WERI-Rb-1 (cell line): ENCODE measurements at regions not wholly inside any gene's neighbourhood (a gene's known extent, or its start where the extent isn't known, plus 50 kb on each side); places are given as distances from the start of the nearest gene placed in this dataset.

Experiments used
- DNase-seq: peaks from one replicate; pipeline ENCODE4 v3.0.0-alpha.2; 2020
- H3K27ac ChIP-seq: fragments of 250-450 bp; sonication (Bioruptor Pico); 2 replicates; pipeline ENCODE4 v1.5.1; 2020; ENCODE audit warnings: mild to moderate bottlenecking, moderate library complexity
- H3K27me3 ChIP-seq: fragments of 250-450 bp; sonication (Bioruptor Pico); 2 replicates; pipeline ENCODE4 v1.5.1; 2021; ENCODE audit warnings: mild to moderate bottlenecking, low read depth, moderate library complexity; ENCODE audit not compliant: insufficient read depth, severe bottlenecking
- H3K36me3 ChIP-seq: fragments of 250-450 bp; sonication (Bioruptor Pico); 2 replicates; pipeline ENCODE4 v1.5.1; 2020; ENCODE audit warnings: mild to moderate bottlenecking, moderate library complexity
- H3K4me3 ChIP-seq: 2 replicates; pipeline ENCODE4 v1.5.1; 2011; ENCODE audit warnings: low read depth, mild to moderate bottlenecking, control low read depth, low read length
- H3K9me3 ChIP-seq: fragments of 250-450 bp; sonication (Bioruptor Pico); 2 replicates; pipeline ENCODE4 v1.5.1; 2021; ENCODE audit warnings: mild to moderate bottlenecking, moderate library complexity; ENCODE audit not compliant: severe bottlenecking
- CTCF ChIP-seq: IDR thresholded peaks from 2 replicates; pipeline ENCODE4 v1.5.1; 2011; ENCODE audit warnings: low read depth, mild to moderate bottlenecking, control low read depth, inconsistent platforms, low read length

DNA sequence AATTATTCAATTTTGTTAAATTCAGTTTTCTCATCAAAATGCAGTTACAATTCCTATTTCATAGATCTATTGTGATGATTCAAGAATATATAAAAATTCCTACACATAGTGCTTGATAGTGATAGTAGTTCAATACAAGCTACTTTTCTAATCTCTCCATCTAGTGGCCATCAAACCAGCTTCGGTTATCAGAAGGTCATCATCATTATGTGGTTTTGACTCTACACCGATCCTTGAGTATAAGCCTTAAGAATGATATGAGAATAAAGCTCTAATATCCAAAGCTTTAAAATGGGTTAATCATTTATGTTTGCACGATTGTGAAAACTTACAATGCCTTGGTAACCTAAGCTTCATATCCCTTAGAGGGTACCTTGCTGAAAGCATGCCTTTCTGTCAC lies 167.5 kb upstream of the PREP start:
- H3K36me3 ChIP-seq, result no peaks in the 10 kb centered on the region
- no peak overlapping the region for H3K27ac ChIP-seq
- no peaks in the 10 kb centered on the region for H3K27me3 ChIP-seq
- no peaks in the 10 kb centered on the region for H3K9me3 ChIP-seq
- DNase-seq, result no peak
- TF ChIP-seq CTCF, result no peak
- H3K4me3 ChIP-seq, result no peak overlapping the region

DNA sequence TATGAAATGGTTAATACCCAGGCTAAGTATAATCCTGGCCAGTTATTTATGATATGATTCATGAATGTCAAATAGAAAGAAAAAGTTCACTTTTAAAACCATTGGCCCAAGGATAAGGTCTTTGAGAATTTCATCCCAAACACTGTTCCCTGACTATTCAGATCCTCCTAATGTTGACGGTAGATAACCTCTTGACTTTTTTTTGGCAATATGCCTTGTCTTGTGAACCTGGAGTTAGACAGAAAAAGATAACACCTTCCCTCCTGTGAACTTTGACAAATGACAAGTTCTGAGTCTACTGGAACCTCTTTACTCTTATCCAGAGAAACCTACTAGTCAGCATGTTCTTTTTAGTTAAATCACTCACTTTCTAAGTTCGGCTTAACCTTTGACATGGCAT lies 166.8 kb upstream of the PREP start:
- H3K27ac ChIP-seq, result no peak overlapping the region
- no peaks in the 10 kb centered on the region for H3K36me3 ChIP-seq
- DNase-seq, result no peak
- TF ChIP-seq CTCF, result no peak
- H3K4me3 ChIP-seq, result no peak overlapping the region
- no peaks in the 10 kb centered on the region for H3K9me3 ChIP-seq
- no peaks in the 10 kb centered on the region for H3K27me3 ChIP-seq

- DNase-seq, result no peak
- no peak for TF ChIP-seq CTCF
- Histone ChIP-seq H3K27ac (no peak overlapping the region), H3K9me3 (no peaks in the 10 kb centered on the region), H3K27me3 (no peaks in the 10 kb centered on the region), H3K36me3 (no peaks in the 10 kb centered on the region), H3K4me3 (no peak overlapping the region)
Observed at GRCh38 chr6:105568751-105569150, 165.9 kb upstream of the PREP start.

- Histone ChIP-seq H3K36me3 (no peaks in the 10 kb centered on the region), H3K9me3 (no peaks in the 10 kb centered on the region), H3K4me3 (no peak overlapping the region), H3K27ac (no peak overlapping the region), H3K27me3 (no peaks in the 10 kb centered on the region)
- TF ChIP-seq CTCF, result no peak
- DNase-seq, result no peak
Observed at GRCh38 chr6:105568142-105568541, 165.3 kb upstream of the PREP start.

GRCh38 chr6:105567140-105567539 lies 164.3 kb upstream of the PREP start:
- Histone ChIP-seq H3K36me3 (no peaks in the 10 kb centered on the region), H3K9me3 (peaks cover 4% of the 10 kb centered on the region), H3K4me3 (no peak overlapping the region), H3K27ac (no peak overlapping the region), H3K27me3 (no peaks in the 10 kb centered on the region)
- no peak for TF ChIP-seq CTCF
- no peak for DNase-seq

DNA sequence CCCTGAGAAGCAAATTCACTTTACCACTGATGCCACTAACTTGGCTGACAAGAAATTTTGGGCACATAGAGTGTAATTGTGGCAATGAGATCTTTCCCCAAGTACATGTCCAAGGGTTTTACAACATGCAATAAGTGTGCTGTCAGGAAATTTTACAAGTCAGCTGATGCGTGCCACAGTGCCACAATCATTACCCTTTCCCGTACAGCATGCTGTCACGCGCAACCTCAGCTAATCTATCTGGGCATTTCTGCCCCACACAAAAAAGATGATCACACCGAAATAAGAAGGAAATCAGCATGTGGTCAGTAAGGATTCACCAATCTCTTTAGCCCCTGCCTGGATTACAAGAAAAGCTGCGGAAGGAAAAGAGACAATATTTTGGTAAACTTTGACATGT lies 163.6 kb upstream of the PREP start:
- no peak for TF ChIP-seq CTCF
- H3K27me3 ChIP-seq, result no peaks in the 10 kb centered on the region

More for the DNA sequence above, 163.6 kb upstream of the PREP start:
- Histone ChIP-seq H3K4me3 (no peak overlapping the region), H3K9me3 (peaks cover 4% of the 10 kb centered on the region), H3K36me3 (no peaks in the 10 kb centered on the region), H3K27ac (no peak overlapping the region)
- no peak for DNase-seq
